WTC11 (cell line): ENCODE measurements at regions not wholly inside any gene's neighbourhood (a gene's known extent, or its start where the extent isn't known, plus 50 kb on each side); places are given as distances from the start of the nearest gene placed in this dataset.

Experiments
- JUN ChIP-seq: sonication (generic); formaldehyde crosslinking; IDR thresholded peaks from 2 replicates; pipeline ENCODE4 v1.8.0; 2023; ENCODE audit warnings: mild to moderate bottlenecking, missing genetic modification reagents
- MYBL2 ChIP-seq: sonication (generic); formaldehyde crosslinking; IDR thresholded peaks from 2 replicates; pipeline ENCODE4 v1.8.1; 2023; ENCODE audit warnings: mild to moderate bottlenecking, moderate library complexity, missing genetic modification reagents
- NFYB ChIP-seq: sonication (generic); formaldehyde crosslinking; conservative IDR thresholded peaks from 2 replicates; pipeline ENCODE4 v1.8.0; 2022; ENCODE audit warnings: low read depth, missing genetic modification reagents
- TF ChIP-seq, protein P1 (sequence below): sonication (generic); formaldehyde crosslinking; IDR thresholded peaks from 2 replicates; pipeline ENCODE4 v1.8.1; 2022; ENCODE audit warnings: low read depth, missing genetic modification reagents, borderline replicate concordance
- TF ChIP-seq, protein P2 (sequence below): sonication (generic); formaldehyde crosslinking; IDR thresholded peaks from 2 replicates; pipeline ENCODE4 v1.8.1; 2023; ENCODE audit warnings: mild to moderate bottlenecking, missing genetic modification reagents
- TF ChIP-seq, protein P3 (sequence below): sonication (generic); formaldehyde crosslinking; conservative IDR thresholded peaks from 2 replicates; pipeline ENCODE4 v1.8.1; 2022; ENCODE audit warnings: mild to moderate bottlenecking, missing genetic modification reagents
- TF ChIP-seq, protein P4 (sequence below): sonication (generic); formaldehyde crosslinking; IDR thresholded peaks from 2 replicates; pipeline ENCODE4 v1.8.0; 2023; ENCODE audit warnings: missing genetic modification reagents, mild to moderate bottlenecking, borderline replicate concordance
- TF ChIP-seq, protein P5 (sequence below): sonication (generic); formaldehyde crosslinking; IDR thresholded peaks from 2 replicates; pipeline ENCODE4 v1.8.0; 2022; ENCODE audit warnings: mild to moderate bottlenecking, missing genetic modification reagents

DNA sequence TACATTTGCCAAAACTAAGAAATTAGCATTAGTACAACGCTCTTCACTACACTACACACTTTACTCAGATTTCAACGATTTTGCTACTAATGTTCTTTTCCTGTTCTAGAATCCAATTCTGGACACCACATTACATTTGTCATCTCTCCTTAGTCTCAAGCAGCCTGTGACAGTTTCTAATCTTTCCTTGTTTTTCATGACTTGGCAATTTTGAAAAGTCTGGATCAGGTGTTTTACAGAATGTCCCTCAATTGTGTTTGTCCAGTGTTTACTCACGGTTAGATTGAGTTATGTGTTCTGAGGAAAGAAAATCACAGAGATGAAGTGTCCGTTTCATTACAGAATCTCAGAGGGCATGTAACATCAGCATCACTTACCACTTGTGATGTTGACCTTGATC lies 372.6 kb downstream of the TFAP2A start:
- no peak for TF ChIP-seq MYBL2
- TF ChIP-seq, protein P1, sequence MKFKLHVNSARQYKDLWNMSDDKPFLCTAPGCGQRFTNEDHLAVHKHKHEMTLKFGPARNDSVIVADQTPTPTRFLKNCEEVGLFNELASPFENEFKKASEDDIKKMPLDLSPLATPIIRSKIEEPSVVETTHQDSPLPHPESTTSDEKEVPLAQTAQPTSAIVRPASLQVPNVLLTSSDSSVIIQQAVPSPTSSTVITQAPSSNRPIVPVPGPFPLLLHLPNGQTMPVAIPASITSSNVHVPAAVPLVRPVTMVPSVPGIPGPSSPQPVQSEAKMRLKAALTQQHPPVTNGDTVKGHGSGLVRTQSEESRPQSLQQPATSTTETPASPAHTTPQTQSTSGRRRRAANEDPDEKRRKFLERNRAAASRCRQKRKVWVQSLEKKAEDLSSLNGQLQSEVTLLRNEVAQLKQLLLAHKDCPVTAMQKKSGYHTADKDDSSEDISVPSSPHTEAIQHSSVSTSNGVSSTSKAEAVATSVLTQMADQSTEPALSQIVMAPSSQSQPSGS (CRISPR knock-in tag) = no peak
- TF ChIP-seq, protein P2, sequence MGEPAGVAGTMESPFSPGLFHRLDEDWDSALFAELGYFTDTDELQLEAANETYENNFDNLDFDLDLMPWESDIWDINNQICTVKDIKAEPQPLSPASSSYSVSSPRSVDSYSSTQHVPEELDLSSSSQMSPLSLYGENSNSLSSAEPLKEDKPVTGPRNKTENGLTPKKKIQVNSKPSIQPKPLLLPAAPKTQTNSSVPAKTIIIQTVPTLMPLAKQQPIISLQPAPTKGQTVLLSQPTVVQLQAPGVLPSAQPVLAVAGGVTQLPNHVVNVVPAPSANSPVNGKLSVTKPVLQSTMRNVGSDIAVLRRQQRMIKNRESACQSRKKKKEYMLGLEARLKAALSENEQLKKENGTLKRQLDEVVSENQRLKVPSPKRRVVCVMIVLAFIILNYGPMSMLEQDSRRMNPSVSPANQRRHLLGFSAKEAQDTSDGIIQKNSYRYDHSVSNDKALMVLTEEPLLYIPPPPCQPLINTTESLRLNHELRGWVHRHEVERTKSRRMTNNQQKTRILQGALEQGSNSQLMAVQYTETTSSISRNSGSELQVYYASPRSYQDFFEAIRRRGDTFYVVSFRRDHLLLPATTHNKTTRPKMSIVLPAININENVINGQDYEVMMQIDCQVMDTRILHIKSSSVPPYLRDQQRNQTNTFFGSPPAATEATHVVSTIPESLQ = no peak
- TF ChIP-seq, protein P3, sequence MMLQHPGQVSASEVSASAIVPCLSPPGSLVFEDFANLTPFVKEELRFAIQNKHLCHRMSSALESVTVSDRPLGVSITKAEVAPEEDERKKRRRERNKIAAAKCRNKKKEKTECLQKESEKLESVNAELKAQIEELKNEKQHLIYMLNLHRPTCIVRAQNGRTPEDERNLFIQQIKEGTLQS (CRISPR knock-in tag) = no peak
- TF ChIP-seq, protein P4, sequence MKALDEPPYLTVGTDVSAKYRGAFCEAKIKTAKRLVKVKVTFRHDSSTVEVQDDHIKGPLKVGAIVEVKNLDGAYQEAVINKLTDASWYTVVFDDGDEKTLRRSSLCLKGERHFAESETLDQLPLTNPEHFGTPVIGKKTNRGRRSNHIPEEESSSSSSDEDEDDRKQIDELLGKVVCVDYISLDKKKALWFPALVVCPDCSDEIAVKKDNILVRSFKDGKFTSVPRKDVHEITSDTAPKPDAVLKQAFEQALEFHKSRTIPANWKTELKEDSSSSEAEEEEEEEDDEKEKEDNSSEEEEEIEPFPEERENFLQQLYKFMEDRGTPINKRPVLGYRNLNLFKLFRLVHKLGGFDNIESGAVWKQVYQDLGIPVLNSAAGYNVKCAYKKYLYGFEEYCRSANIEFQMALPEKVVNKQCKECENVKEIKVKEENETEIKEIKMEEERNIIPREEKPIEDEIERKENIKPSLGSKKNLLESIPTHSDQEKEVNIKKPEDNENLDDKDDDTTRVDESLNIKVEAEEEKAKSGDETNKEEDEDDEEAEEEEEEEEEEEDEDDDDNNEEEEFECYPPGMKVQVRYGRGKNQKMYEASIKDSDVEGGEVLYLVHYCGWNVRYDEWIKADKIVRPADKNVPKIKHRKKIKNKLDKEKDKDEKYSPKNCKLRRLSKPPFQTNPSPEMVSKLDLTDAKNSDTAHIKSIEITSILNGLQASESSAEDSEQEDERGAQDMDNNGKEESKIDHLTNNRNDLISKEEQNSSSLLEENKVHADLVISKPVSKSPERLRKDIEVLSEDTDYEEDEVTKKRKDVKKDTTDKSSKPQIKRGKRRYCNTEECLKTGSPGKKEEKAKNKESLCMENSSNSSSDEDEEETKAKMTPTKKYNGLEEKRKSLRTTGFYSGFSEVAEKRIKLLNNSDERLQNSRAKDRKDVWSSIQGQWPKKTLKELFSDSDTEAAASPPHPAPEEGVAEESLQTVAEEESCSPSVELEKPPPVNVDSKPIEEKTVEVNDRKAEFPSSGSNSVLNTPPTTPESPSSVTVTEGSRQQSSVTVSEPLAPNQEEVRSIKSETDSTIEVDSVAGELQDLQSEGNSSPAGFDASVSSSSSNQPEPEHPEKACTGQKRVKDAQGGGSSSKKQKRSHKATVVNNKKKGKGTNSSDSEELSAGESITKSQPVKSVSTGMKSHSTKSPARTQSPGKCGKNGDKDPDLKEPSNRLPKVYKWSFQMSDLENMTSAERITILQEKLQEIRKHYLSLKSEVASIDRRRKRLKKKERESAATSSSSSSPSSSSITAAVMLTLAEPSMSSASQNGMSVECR = no peak
- TF ChIP-seq, protein P5, sequence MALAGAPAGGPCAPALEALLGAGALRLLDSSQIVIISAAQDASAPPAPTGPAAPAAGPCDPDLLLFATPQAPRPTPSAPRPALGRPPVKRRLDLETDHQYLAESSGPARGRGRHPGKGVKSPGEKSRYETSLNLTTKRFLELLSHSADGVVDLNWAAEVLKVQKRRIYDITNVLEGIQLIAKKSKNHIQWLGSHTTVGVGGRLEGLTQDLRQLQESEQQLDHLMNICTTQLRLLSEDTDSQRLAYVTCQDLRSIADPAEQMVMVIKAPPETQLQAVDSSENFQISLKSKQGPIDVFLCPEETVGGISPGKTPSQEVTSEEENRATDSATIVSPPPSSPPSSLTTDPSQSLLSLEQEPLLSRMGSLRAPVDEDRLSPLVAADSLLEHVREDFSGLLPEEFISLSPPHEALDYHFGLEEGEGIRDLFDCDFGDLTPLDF = no peak
- no peak for TF ChIP-seq NFYB (CRISPR knock-in tag)
- no peak for TF ChIP-seq JUN (CRISPR knock-in tag)
